ENCODE measurements at regions not wholly inside any gene's neighbourhood (a gene's known extent, or its start where the extent isn't known, plus 50 kb on each side); places are given as distances from the start of the nearest gene placed in this dataset.
"Not testable (repeated sequence)": the region's sequence is repeated elsewhere in the genome, so short reads cannot be mapped to it uniquely, and the experiment has no call there.

DNA sequence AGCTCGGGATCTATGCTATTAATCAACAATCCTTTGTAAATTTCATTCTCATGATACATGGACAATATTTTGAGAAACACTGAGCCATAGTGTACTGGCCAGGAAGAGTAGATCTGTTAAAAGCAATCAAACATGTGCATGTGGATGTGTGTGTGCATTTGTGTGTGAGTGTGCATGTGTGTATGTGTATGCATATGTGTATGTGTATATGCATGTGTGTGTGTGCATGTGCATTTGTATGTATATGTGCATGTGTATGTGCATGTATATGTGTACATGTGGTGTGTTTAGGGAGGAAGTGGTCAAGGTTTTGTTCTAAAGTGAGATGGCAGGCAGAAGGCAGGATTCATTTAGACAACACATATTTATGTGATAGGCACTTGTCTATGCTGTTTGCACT, 623.8 kb downstream of the ADCYAP1 start:
- in situ Hi-C loops (cut with HindIII; ENCODE audit: low sequenced_read_pairs), result no loop called here

DNA sequence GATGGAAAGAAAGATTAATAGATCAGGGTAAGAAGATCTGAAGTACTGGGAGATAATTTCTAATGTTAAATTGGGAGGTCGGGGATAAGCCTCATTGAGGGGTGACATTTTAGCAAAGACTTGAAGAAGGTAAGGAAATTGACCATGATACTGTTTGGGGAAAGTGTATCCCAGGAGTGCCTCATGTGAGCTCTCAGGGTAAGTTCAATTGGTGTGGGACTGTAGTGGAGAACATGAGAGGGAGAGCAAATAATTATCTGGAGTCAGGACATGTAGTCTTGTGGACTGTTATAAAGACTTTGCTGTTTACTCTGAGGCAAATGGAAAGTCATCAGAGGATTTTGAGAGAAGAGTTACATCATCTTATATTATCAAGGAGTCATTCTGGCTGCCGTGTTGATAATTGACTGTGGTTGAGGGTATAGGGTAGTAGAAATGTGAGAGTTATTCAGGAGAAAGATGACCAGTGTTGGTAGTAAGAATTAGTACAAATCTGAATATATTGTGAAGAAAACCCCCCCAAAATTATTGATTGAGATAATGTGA, 624.4 kb downstream of the ADCYAP1 start:
- in situ Hi-C loops (cut with HindIII; ENCODE audit: low sequenced_read_pairs), result no loop called here

DNA sequence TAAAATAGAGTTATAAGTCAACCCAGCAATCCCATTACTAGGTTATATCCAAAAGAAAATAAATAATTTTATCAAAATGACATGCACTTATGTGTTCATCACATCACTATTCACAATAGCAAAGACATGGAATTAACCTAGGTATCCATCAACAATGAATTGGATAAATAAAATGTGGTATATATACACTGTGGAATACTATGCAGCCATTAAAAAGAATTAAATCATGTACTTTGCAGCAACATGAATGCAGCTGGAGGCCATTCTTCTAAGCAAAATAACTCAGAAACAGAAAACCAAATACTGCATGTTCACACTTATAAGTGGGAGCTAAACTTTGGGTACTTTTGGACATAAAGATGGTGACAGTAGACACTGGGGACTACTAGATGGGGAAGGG, 626.0 kb downstream of the ADCYAP1 start:
- in situ Hi-C loops (cut with HindIII; ENCODE audit: low sequenced_read_pairs), result no loop called here

DNA sequence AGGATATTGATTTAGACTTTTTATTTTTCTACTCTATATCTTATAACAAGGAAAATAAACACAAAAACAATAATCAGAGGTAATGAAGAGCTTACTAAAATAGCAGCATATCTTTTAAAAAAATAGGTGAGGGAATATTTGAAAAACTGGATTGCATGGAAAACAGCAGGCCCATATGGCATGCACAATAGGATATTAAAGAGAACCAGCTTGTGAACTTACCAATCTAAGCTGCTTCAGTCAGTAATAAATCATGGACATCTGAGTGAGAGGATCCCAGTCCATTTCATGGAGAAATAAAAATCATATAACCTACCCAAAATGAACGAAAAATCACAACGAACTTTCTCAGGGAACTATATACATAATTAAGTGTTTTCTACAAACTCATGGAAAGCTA, 634.6 kb downstream of the ADCYAP1 start:
- in situ Hi-C loops (cut with HindIII; ENCODE audit: low sequenced_read_pairs), result no loop called here

DNA sequence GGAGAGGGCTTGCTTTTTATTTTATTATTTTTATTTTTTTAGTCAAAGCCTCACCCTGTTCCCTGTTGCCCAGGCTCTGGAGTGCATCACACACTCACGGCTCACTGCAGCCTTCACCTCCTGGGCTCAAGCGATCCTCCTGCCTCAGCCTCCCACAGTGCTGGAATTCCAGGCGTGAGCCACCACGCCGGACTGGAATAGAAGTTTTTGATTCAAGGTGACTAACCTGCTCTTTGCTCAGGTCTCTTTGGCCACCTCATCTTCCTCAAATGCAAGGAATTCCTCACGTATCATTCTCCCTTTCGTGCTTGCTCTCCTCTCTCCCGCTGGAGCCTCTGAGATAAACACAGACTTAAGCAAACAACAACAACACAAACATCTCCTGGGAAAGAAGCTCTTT, 636.8 kb downstream of the ADCYAP1 start:
- in situ Hi-C loops (cut with HindIII; ENCODE audit: low sequenced_read_pairs), result loop anchor here (5.0 kb wide), 1 partner anchor 64 kb away; no protein-coding TSS in a partner anchor

DNA sequence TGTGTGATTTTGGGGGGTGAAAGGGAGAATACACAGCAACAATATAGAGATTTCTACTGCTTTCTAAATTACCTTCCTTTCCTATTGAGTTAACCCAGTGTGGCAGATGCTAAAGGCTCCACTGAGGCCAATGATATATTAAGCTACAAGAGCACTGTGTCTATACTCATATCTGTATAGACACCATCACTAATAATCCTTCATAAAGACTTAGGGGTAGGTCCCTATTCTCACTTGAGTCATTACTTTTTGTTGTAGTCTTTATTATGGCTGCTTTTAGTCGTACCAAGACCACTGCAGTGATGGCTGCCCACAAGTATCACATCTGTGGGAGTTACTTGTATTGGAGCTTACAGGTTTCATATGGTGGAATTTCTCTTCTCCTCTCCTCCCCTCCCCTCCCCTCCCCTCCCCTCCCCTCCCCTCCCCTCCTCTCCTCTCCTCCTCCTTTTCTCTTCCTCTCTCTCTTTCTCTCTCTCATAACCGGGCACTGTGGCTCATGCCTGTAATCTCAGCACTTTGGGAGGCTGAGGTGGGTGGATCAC, 637.6 kb downstream of the ADCYAP1 start:
- in situ Hi-C loops (cut with HindIII; ENCODE audit: low sequenced_read_pairs), result loop anchor here (5.0 kb wide), 1 partner anchor 65 kb away; no protein-coding TSS in a partner anchor

DNA sequence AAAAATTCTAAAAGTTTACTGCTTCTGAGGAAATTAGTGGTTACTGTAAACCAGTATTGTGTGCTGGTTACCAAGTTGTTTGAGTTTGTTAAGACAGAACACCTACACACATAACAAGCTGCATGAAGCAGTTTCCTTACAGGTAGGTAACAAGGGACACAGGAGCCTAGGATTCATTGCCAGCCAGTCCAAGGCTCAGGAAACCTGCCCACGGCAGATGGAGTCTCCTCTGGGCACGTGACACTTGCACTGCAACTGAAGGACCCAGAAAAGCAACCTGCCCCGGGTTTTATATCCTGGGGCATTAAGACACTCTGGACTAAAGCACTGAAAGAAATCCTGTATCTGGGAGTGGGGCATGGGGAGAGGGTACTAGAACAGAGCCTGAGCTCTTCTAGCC, 639.3 kb downstream of the ADCYAP1 start:
- in situ Hi-C loops (cut with HindIII; ENCODE audit: low sequenced_read_pairs), result loop anchor here (5.0 kb wide), 1 partner anchor 67 kb away; no protein-coding TSS in a partner anchor

DNA sequence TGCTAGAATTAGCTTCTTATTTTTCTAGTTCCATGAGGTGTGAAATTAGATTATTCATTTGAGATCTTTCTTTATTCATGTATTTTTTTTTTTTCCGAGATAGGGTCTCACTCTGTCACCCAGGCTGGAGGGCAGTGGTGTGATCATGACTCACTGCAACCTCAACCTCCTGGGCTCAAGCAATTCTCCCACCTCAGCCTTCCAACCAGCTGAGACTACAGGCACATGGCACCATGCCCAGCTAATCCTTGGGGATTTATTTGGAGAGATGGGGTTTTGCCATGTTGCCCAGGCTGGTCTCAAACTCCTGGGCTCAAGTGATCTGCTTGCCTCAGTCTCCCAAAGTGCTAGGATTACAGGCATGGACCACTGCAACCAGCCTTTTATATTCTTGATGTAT, 653.0 kb downstream of the ADCYAP1 start:
- in situ Hi-C loops (cut with HindIII; ENCODE audit: low sequenced_read_pairs), result not testable (repeated sequence)

GRCh38 chr18:1559563-1559962, 654.9 kb downstream of the ADCYAP1 start:
- in situ Hi-C loops (cut with HindIII; ENCODE audit: low sequenced_read_pairs), result no loop called here

DNA sequence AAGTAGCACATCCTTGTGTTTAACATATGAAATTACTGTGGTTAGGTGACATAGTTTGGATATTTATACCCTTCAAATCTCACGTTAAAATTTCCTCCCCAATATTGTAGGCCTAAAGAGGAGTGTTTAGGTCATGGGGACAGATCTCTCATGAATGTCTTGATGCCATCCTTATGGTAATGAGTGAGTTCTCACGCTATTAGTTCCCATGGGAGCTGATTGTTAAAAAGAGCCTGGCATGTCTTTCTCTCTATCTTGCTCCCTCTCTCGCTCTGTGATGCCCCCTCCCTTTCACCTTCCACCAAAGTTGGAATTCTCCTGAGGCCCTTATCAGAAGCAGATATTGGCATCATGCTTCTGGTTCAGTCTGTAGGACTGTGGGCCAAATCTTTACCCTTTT, 660.1 kb downstream of the ADCYAP1 start:
- in situ Hi-C loops (cut with HindIII; ENCODE audit: low sequenced_read_pairs), result no loop called here

DNA sequence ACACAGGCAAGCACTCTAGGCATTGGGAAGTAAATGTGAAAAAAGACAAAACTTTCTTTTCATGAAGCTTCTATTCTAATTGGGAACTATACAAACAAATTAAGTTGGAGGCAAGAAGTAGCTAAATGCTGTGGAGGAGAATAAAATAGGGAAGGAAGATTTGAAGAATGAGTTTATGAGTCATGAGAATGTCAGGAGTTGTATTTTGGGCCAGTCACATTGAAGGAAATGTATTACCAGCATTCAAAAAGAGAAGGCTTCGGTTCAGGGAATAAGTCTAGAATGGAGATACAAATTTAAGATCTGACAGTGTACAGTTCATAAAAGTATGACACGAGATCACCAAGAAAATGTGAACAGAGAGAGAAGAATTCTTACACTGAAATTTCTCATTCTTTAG, 666.5 kb downstream of the ADCYAP1 start:
- in situ Hi-C loops (cut with HindIII; ENCODE audit: low sequenced_read_pairs), result loop anchor here (5.0 kb wide), 1 partner anchor 59 kb away; no protein-coding TSS in a partner anchor

GRCh38 chr18:1573732-1574131, 669.1 kb downstream of the ADCYAP1 start:
- in situ Hi-C loops (cut with HindIII; ENCODE audit: low sequenced_read_pairs), result loop anchor here (5.0 kb wide), 1 partner anchor 61 kb away; no protein-coding TSS in a partner anchor

- in situ Hi-C loops (cut with HindIII; ENCODE audit: low sequenced_read_pairs), result loop anchor here (25.0 kb wide), 1 partner anchor 987 kb away; the partner anchor contains the start of genes METTL4 and NDC80
These were observed 670.4 kb downstream of the ADCYAP1 start for GRCh38 chr18:1575084-1575483.

DNA sequence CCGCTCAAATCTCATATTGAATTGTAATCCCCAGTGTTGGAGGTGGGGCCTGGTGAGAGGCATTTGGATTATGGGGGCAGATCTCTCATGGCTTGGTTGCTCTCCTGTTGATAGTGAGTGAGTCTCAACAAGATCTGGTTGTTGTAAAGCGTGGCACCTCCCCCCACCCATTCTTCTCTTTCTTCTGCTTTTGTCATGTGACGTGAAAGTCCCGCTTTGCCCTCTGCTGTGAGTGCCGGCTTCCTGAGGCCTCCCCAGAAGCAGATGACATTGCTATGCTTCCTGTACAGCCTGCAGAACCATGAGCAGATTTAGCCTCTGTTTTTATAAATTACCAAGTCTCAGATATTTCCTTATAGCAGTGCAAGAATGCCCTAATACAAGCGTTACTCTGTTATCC, 673.8 kb downstream of the ADCYAP1 start:
- in situ Hi-C loops (cut with HindIII; ENCODE audit: low sequenced_read_pairs), result loop anchor here (25.0 kb wide), 1 partner anchor 984 kb away; the partner anchor contains the start of genes METTL4 and NDC80

DNA sequence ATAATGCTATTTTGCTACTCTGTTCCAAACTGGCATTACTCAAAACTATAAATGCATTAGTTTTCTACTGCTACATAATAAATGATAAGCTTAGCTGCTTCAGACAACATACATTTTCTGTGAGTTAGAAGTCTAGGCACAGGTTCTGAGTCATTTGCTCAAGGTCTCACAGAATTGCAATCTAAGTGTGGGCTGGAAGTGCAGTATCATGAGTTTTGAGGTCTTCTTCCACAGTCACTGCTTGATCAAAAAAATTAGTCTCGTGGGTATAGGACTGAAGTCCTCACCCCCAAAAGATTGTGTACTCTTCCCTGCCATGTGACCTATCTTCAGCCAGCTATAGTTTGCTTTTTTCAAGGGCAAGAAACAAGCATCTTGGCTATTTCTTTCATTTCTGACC, 676.9 kb downstream of the ADCYAP1 start:
- in situ Hi-C loops (cut with HindIII; ENCODE audit: low sequenced_read_pairs), result loop anchor here (25.0 kb wide), 1 partner anchor 981 kb away; the partner anchor contains the start of genes METTL4 and NDC80

GRCh38 chr18:1585881-1586488, 681.3 kb downstream of the ADCYAP1 start:
- in situ Hi-C loops (cut with HindIII; ENCODE audit: low sequenced_read_pairs), result loop anchor here (25.0 kb wide), 1 partner anchor 976 kb away; the partner anchor contains the start of genes METTL4 and NDC80

GRCh38 chr18:1593091-1593490, 688.4 kb downstream of the ADCYAP1 start:
- in situ Hi-C loops (cut with HindIII; ENCODE audit: low sequenced_read_pairs), result loop anchor here (25.0 kb wide), 1 partner anchor 969 kb away; the partner anchor contains the start of genes METTL4 and NDC80

GRCh38 chr18:1595195-1595594, 690.5 kb downstream of the ADCYAP1 start:
- in situ Hi-C loops (cut with HindIII; ENCODE audit: low sequenced_read_pairs), result loop anchor here (25.0 kb wide), 1 partner anchor 967 kb away; the partner anchor contains the start of genes METTL4 and NDC80

- in situ Hi-C loops (cut with HindIII; ENCODE audit: low sequenced_read_pairs), result loop anchor here (25.0 kb wide), 1 partner anchor 963 kb away; the partner anchor contains the start of genes METTL4 and NDC80
These were observed 694.5 kb downstream of the ADCYAP1 start for GRCh38 chr18:1599196-1599595.

GRCh38 chr18:1604751-1605150, 700.1 kb downstream of the ADCYAP1 start:
- in situ Hi-C loops (cut with HindIII; ENCODE audit: low sequenced_read_pairs), result no loop called here

GRCh38 chr18:1618364-1618763, 713.7 kb downstream of the ADCYAP1 start:
- in situ Hi-C loops (cut with HindIII; ENCODE audit: low sequenced_read_pairs), result no loop called here

DNA sequence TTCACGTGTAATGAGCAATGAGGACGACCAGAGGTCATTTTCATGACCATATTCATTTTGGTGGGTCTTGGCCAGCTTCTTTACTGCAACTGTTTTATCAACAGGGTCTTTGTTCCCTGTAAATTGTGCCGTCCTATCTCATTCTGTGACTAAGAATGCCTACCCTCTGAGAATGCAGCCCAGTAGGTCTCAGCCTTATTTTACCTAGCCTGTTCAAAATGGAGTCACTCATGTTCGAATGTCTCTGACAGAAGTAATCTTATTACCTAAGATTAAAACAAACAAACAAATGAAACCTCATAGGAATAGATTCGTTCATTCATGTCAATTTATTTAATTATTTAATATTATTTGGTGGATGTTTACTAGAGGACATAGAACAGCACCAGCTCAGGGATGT, 714.8 kb downstream of the ADCYAP1 start:
- in situ Hi-C loops (cut with HindIII; ENCODE audit: low sequenced_read_pairs), result no loop called here

Data from endothelial cell of hepatic sinusoid (primary cell).